ENCODE measurements at regions not wholly inside any gene's neighbourhood (a gene's known extent, or its start where the extent isn't known, plus 50 kb on each side); places are given as distances from the start of the nearest gene placed in this dataset.
"Not testable (repeated sequence)": the region's sequence is repeated elsewhere in the genome, so short reads cannot be mapped to it uniquely, and the experiment has no call there.

GRCh38 chr18:10604182-10604581 lies 78.4 kb downstream of the NAPG start:
- in situ Hi-C loops (cut with MboI; ENCODE audit: low pct_unique_long_range_greater_than_20kb, low sequenced_read_pairs, unreplicated experiment), result no loop called here
- TF ChIP-seq CTCF (IDR thresholded peaks at IDR 0.05; ENCODE audit: extremely low read depth, insufficient read depth, missing control alignments), result no peak
- no peak for DNase-seq (ENCODE audit: low spot score)

GRCh38 chr18:10606881-10607280 lies 81.1 kb downstream of the NAPG start:
- DNase-seq (ENCODE audit: low spot score), result not testable (repeated sequence)
- in situ Hi-C loops (cut with MboI; ENCODE audit: low pct_unique_long_range_greater_than_20kb, low sequenced_read_pairs, unreplicated experiment), result loop anchor here (5.0 kb wide), 1 partner anchor 1620 kb away; no protein-coding TSS in a partner anchor

GRCh38 chr18:10607332-10608248 lies 81.8 kb downstream of the NAPG start:
- in situ Hi-C loops (cut with MboI; ENCODE audit: low pct_unique_long_range_greater_than_20kb, low sequenced_read_pairs, unreplicated experiment), result loop anchor here (5.0 kb wide), 1 partner anchor 1620 kb away; no protein-coding TSS in a partner anchor
- DNase-seq (ENCODE audit: low spot score), result not testable (repeated sequence)

- in situ Hi-C loops (cut with MboI; ENCODE audit: low pct_unique_long_range_greater_than_20kb, low sequenced_read_pairs, unreplicated experiment), result loop anchor here (5.0 kb wide), 1 partner anchor 1619 kb away; no protein-coding TSS in a partner anchor
- DNase-seq (ENCODE audit: low spot score), result not testable (repeated sequence)
Observed at GRCh38 chr18:10608450-10608849, 82.6 kb downstream of the NAPG start.

GRCh38 chr18:10609046-10609445 lies 83.2 kb downstream of the NAPG start:
- in situ Hi-C loops (cut with MboI; ENCODE audit: low pct_unique_long_range_greater_than_20kb, low sequenced_read_pairs, unreplicated experiment), result loop anchor here (5.0 kb wide), 1 partner anchor 1618 kb away; no protein-coding TSS in a partner anchor
- not testable (repeated sequence) for DNase-seq (ENCODE audit: low spot score)

- in situ Hi-C loops (cut with MboI; ENCODE audit: low pct_unique_long_range_greater_than_20kb, low sequenced_read_pairs, unreplicated experiment); DNase-seq (ENCODE audit: low spot score): not testable (repeated sequence)
Observed at GRCh38 chr18:10613226-10613625, 87.4 kb downstream of the NAPG start.

- DNase-seq (ENCODE audit: low spot score); in situ Hi-C loops (cut with MboI; ENCODE audit: low pct_unique_long_range_greater_than_20kb, low sequenced_read_pairs, unreplicated experiment): not testable (repeated sequence)
Observed at GRCh38 chr18:10616714-10617113, 90.9 kb downstream of the NAPG start.

GRCh38 chr18:10618797-10619196 lies 93.0 kb downstream of the NAPG start:
- DNase-seq (ENCODE audit: low spot score); in situ Hi-C loops (cut with MboI; ENCODE audit: low pct_unique_long_range_greater_than_20kb, low sequenced_read_pairs, unreplicated experiment): not testable (repeated sequence)

- in situ Hi-C loops (cut with MboI; ENCODE audit: low pct_unique_long_range_greater_than_20kb, low sequenced_read_pairs, unreplicated experiment); DNase-seq (ENCODE audit: low spot score): not testable (repeated sequence)
Observed at GRCh38 chr18:10619280-10619679, 93.5 kb downstream of the NAPG start.

GRCh38 chr18:10619833-10620232 lies 94.0 kb downstream of the NAPG start:
- in situ Hi-C loops (cut with MboI; ENCODE audit: low pct_unique_long_range_greater_than_20kb, low sequenced_read_pairs, unreplicated experiment), result not testable (repeated sequence)

More at GRCh38 chr18:10619833-10620232, 94.0 kb downstream of the NAPG start:
- not testable (repeated sequence) for DNase-seq (ENCODE audit: low spot score)
